ENCODE measurements at regions not wholly inside any gene's neighbourhood (a gene's known extent, or its start where the extent isn't known, plus 50 kb on each side); places are given as distances from the start of the nearest gene placed in this dataset.

- no peak overlapping the region for H3K27ac ChIP-seq
- ATAC-seq (no peak), DNase-seq (no peak)
- intact Hi-C loops (cut with DNase I) = no loop called here
- no peaks in the 10 kb centered on the region for H3K36me3 ChIP-seq
- no peaks in the 10 kb centered on the region for H3K9me3 ChIP-seq
- H3K27me3 ChIP-seq (ENCODE audit: low read depth) = no peaks in the 10 kb centered on the region
- TF ChIP-seq CTCF (IDR thresholded peaks at IDR 0.05) = no peak
- H3K4me3 ChIP-seq = no peak overlapping the region
- no peaks in the 10 kb centered on the region for H3K4me1 ChIP-seq
These were observed 142.0 kb downstream of the MRPL39 start for GRCh38 chr21:25465263-25465662.

GRCh38 chr21:25464275-25464674, 143.0 kb downstream of the MRPL39 start:
- TF ChIP-seq CTCF (IDR thresholded peaks at IDR 0.05) = no peak
- no peak for ATAC-seq
- intact Hi-C loops (cut with DNase I) = no loop called here
- DNase-seq = no peak
- no peaks in the 10 kb centered on the region for H3K9me3 ChIP-seq
- H3K27me3 ChIP-seq (ENCODE audit: low read depth) = no peaks in the 10 kb centered on the region
- H3K36me3 ChIP-seq = no peaks in the 10 kb centered on the region
- no peaks in the 10 kb centered on the region for H3K4me1 ChIP-seq
- H3K4me3 ChIP-seq = no peak overlapping the region
- H3K27ac ChIP-seq = no peak overlapping the region

DNA sequence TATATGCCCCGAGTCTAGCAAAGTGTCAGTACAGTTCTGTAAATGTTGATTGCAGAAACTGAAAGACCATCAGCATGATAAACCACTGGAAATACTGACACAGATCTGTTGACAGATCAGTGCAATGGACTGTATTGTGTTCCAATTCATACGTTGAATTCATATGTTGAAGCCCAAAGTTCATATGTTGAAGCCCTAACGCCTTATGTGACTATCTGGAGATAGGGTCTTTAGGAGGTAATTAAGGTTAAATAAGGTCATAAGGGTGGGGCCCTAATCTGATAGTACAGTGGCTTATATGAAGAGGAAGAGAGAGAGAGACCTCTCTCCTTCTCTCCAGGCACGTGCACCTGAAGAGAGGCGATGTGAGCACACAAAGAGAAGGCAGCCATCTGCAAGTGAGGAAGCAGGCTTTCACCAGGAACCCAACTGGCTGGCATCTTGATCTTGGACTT, 144.7 kb downstream of the MRPL39 start:
- no peak overlapping the region for H3K4me3 ChIP-seq
- intact Hi-C loops (cut with DNase I) = no loop called here
- H3K27ac ChIP-seq = no peak overlapping the region
- ATAC-seq = no peak
- no peaks in the 10 kb centered on the region for H3K27me3 ChIP-seq (ENCODE audit: low read depth)
- H3K36me3 ChIP-seq = no peaks in the 10 kb centered on the region
- DNase-seq = no peak
- TF ChIP-seq CTCF (IDR thresholded peaks at IDR 0.05) = no peak
- no peaks in the 10 kb centered on the region for H3K9me3 ChIP-seq
- H3K4me1 ChIP-seq = no peaks in the 10 kb centered on the region

- Histone ChIP-seq H3K9me3 (no peaks in the 10 kb centered on the region), H3K4me1 (peaks cover 6% of the 10 kb centered on the region), H3K27me3 (ENCODE audit: low read depth) (no peaks in the 10 kb centered on the region), H3K36me3 (no peaks in the 10 kb centered on the region), H3K27ac (no peak overlapping the region), H3K4me3 (no peak overlapping the region)
- no peak for TF ChIP-seq CTCF (IDR thresholded peaks at IDR 0.05)
- no peak for DNase-seq
- intact Hi-C loops (cut with DNase I) = no loop called here
- no peak for ATAC-seq
These were observed 145.6 kb downstream of the MRPL39 start for GRCh38 chr21:25461725-25462124.

DNA sequence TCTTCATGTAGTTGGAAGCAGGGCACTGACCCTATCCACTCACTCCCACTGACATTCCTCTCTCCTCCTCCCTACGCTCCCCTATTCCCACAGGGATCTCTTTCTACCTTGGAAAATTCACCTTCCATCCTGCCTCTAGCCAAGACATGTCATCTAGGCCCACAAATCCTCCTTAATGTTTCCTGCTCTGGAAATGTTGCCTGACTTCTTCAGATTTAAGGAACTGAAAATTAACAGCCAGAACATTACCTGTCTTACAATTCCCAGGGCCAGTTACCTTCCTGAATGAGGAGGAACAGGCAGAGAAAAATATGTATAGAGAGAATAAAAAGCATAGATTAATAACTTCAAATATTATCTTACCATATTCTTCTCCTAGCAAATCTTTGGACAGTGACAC, 147.3 kb downstream of the MRPL39 start:
- DNase-seq = no peak
- no peak overlapping the region for H3K4me3 ChIP-seq
- peaks cover 7% of the 10 kb centered on the region for H3K4me1 ChIP-seq
- H3K27me3 ChIP-seq (ENCODE audit: low read depth) = no peaks in the 10 kb centered on the region
- intact Hi-C loops (cut with DNase I) = no loop called here
- no peak for ATAC-seq
- TF ChIP-seq CTCF (IDR thresholded peaks at IDR 0.05) = no peak
- no peak overlapping the region for H3K27ac ChIP-seq
- no peaks in the 10 kb centered on the region for H3K36me3 ChIP-seq
- no peaks in the 10 kb centered on the region for H3K9me3 ChIP-seq

DNA sequence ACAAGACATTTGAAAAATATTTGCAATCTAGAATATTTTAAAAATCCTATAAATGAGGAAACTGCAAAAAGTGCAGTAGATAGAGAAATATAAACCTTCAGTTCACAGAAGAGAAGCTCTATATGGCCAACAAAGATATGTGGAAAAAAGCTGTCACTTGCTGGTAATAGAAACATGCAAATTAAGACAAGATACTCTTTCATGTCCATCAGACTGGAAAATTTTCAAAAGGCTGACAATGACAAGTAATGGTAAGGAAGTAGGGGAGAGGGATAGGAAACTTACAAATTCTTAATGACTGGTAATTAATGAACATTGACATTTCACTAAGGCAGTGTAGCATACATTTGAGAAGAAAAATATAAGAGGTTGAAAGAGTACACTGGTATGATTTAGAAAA, 147.9 kb downstream of the MRPL39 start:
- no peak for TF ChIP-seq CTCF (IDR thresholded peaks at IDR 0.05)
- no peak overlapping the region for H3K27ac ChIP-seq
- DNase-seq = no peak
- no peaks in the 10 kb centered on the region for H3K9me3 ChIP-seq
- no peaks in the 10 kb centered on the region for H3K27me3 ChIP-seq (ENCODE audit: low read depth)
- H3K4me1 ChIP-seq = peaks cover 7% of the 10 kb centered on the region
- H3K4me3 ChIP-seq = no peak overlapping the region
- H3K36me3 ChIP-seq = no peaks in the 10 kb centered on the region
- ATAC-seq = no peak
- intact Hi-C loops (cut with DNase I) = no loop called here
